ENCODE measurements at regions not wholly inside any gene's neighbourhood (a gene's known extent, or its start where the extent isn't known, plus 50 kb on each side); places are given as distances from the start of the nearest gene placed in this dataset.

DNA sequence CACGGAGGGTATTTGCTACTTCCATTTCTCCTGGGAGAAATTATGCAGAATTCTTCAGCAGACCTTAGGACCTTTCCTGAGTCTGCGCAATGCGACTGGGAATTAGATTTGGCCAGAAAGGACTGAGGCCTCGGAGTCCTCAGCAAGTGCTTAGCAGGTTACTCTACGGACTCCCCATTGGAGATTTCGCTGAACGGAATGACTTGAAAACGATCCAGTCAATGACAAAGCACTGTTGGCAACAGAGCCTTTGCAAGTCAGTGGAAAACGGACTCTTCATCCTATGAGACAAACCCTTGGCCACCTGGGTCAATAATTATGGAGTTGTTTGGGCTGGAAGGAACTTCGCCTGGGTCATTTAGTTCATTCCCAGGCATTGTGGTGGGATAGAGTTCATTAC is 107.4 kb downstream of the FAM204A start:
- intact Hi-C loops (cut with micrococcal nuclease) = no loop called here
- Histone ChIP-seq H3K9ac (ENCODE audit: low read depth, low read length) (no peak overlapping the region), H3K23ac (ENCODE audit: low read depth, low read length) (no peak overlapping the region), H4K91ac (ENCODE audit: insufficient read depth, low read depth, low read length) (no peak overlapping the region), H3K4me3 (ENCODE audit: insufficient read depth, low read depth, low read length) (no peak overlapping the region), H2BK120ac (ENCODE audit: low read depth, low read length) (no peak overlapping the region), H3K9me3 (ENCODE audit: control insufficient read depth, insufficient read depth, low read length) (no peaks in the 10 kb centered on the region; the same call in 1 of the 2 replicates), H2AFZ (replicated peaks; ENCODE audit: low read length, poor library complexity) (no peak overlapping the region), H3K36me3 (ENCODE audit: control insufficient read depth, insufficient read depth, low read length) (no peaks in the 10 kb centered on the region), H2BK15ac (ENCODE audit: low read depth, low read length) (no peak overlapping the region), H3K4me2 (ENCODE audit: low read depth, low read length) (no peak overlapping the region), H2AK9ac (replicated peaks; ENCODE audit: low read depth, low read length, poor library complexity) (no peak overlapping the region), H2AK5ac (ENCODE audit: low read depth, low read length) (no peak overlapping the region), H2BK5ac (ENCODE audit: low read depth, low read length, poor library complexity, severe bottlenecking) (no peak overlapping the region), H4K5ac (ENCODE audit: low read depth, low read length) (no peak overlapping the region), H3K14ac (replicated peaks; ENCODE audit: low read depth, low read length) (no peak overlapping the region), H3K4me1 (ENCODE audit: control insufficient read depth, insufficient read depth, low read length) (no peaks in the 10 kb centered on the region), H3K56ac (ENCODE audit: extremely low read depth, insufficient read depth, low read length) (no peak overlapping the region), H3K27me3 (ENCODE audit: control insufficient read depth, insufficient read depth, low read length) (no peaks in the 10 kb centered on the region; the same call in 1 of the 2 replicates), H4K20me1 (ENCODE audit: insufficient read depth, low read length) (no peaks in the 10 kb centered on the region), H3K27ac (ENCODE audit: insufficient read depth, low read length) (no peak overlapping the region), H3K4ac (ENCODE audit: low read depth, low read length) (no peak overlapping the region), H2BK20ac (ENCODE audit: low read depth, low read length) (no peak overlapping the region), H4K8ac (ENCODE audit: low read depth in 2 of 2, low read length in 2 of 2) (no peak overlapping the region), H3K18ac (ENCODE audit: low read depth, low read length) (no peak overlapping the region), H3K9me1 (ENCODE audit: insufficient read depth, low read length) (no peaks in the 10 kb centered on the region), H3K79me1 (ENCODE audit: low read depth in 1 of 2, low read length in 2 of 2) (no peaks in the 10 kb centered on the region)
- in situ Hi-C loops (cut with MboI; ENCODE audit: low sequenced_read_pairs) = loop anchor here (25.0 kb wide), 1 partner anchor 1022 kb away; no protein-coding TSS in a partner anchor
- WGBS, 2 experiments (ENCODE audit: extremely low coverage in 2 of 2, insufficient read length in 1 of 2) = 50% methylated on average over 1 of the region's 10 CpGs; no CpG with 5 or more reads in 1 of the 2 experiments
- dilution Hi-C loops (cut with HindIII; ENCODE audit: low sequenced_read_pairs, unreplicated experiment) = no loop called here
- BruUV-seq (replicated peaks) = no TSS peak
- DNase-seq = no peak
- ChIA-PET CTCF (no interaction called here), POLR2A (ENCODE audit: unreplicated experiment) (no interaction called here)
- no peak for TF ChIP-seq SMC3 (IDR thresholded peaks at IDR 0.05; ENCODE audit: low read depth, low read length)
- TF ChIP-seq POLR2A (IDR thresholded peaks at IDR 0.05; ENCODE audit: low read depth, low read length) = no peak
- no peak for TF ChIP-seq CHD1 (IDR thresholded peaks at IDR 0.05; ENCODE audit: low read depth, low read length)
- no peak for TF ChIP-seq RFX5 (IDR thresholded peaks at IDR 0.05; ENCODE audit: low read depth, low read length)
- TF ChIP-seq, protein P1, sequence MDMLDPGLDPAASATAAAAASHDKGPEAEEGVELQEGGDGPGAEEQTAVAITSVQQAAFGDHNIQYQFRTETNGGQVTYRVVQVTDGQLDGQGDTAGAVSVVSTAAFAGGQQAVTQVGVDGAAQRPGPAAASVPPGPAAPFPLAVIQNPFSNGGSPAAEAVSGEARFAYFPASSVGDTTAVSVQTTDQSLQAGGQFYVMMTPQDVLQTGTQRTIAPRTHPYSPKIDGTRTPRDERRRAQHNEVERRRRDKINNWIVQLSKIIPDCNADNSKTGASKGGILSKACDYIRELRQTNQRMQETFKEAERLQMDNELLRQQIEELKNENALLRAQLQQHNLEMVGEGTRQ (IDR thresholded peaks at IDR 0.05; ENCODE audit: low read depth, low read length) = no peak
- TF ChIP-seq MAFK (IDR thresholded peaks at IDR 0.05; ENCODE audit: low read depth, low read length) = no peak
- ATAC-seq (ENCODE audit: low read depth) = no peak

Data from IMR-90 (cell line).